Glutamatergic neuron (in vitro differentiated cells): ENCODE measurements at regions not wholly inside any gene's neighbourhood (a gene's known extent, or its start where the extent isn't known, plus 50 kb on each side); places are given as distances from the start of the nearest gene placed in this dataset.
A peak's percentile ranks its signal among the peaks of the same experiment; 100 is the strongest.

ENCODE experiments used
- DNase-seq: peaks from one replicate; pipeline ENCODE4 v3.0.0; 2022
- H3K27ac Mint-ChIP-seq: one replicate; pipeline ENCODE4 v1.8.0; 2020; ENCODE audit warnings: mild to moderate bottlenecking, mixed read lengths, inconsistent platforms; ENCODE audit not compliant: unreplicated experiment
- H3K27me3 Mint-ChIP-seq: one replicate; pipeline ENCODE4 v1.8.0; 2020; ENCODE audit warnings: mild to moderate bottlenecking, moderate library complexity, mixed read lengths, inconsistent platforms; ENCODE audit not compliant: unreplicated experiment
- H3K36me3 Mint-ChIP-seq: one replicate; pipeline ENCODE4 v1.8.0; 2020; ENCODE audit warnings: mild to moderate bottlenecking, mixed read lengths, inconsistent platforms; ENCODE audit not compliant: unreplicated experiment
- H3K4me1 Mint-ChIP-seq: one replicate; pipeline ENCODE4 v1.8.0; 2020; ENCODE audit warnings: mild to moderate bottlenecking, low read depth, mixed read lengths, inconsistent platforms; ENCODE audit not compliant: unreplicated experiment
- H3K4me3 Mint-ChIP-seq: one replicate; pipeline ENCODE4 v1.8.0; 2020; ENCODE audit warnings: mild to moderate bottlenecking, mixed read lengths, inconsistent platforms; ENCODE audit not compliant: unreplicated experiment
- H3K9me3 Mint-ChIP-seq: one replicate; pipeline ENCODE4 v1.8.0; 2020; ENCODE audit warnings: mild to moderate bottlenecking, moderate library complexity, mixed read lengths, inconsistent platforms; ENCODE audit not compliant: unreplicated experiment
- TF ChIP-seq, protein P1 (sequence below): fragments of 200-600 bp; sonication (generic); IDR thresholded peaks from one replicate; pipeline ENCODE4 v1.5.0; 2021; ENCODE audit not compliant: partially characterized antibody, unreplicated experiment

GRCh38 chr18:40524881-40525280 lies 1430.2 kb upstream of the PIK3C3 start:
- Mint-ChIP-seq H3K4me3 (no peak overlapping the region), H3K36me3 (no peaks in the 10 kb centered on the region), H3K4me1 (no peaks in the 10 kb centered on the region)

DNA sequence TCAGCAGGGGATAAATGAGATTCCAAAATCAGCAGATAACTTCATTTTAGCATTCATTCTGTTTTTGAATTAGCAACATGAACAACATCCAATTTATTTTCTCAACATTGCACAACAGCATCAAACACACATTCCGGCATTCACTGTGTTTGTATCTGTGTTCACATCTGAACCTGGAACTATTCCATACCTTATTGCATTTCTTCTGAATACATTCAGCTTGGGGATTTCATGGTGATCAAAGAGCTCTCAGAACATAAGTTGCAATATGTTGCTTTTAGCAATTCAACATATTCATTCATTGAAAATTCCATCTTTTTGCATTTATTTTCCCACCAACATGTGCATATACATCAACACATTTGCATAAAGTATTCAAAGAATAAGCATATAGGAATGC lies 1431.7 kb upstream of the PIK3C3 start:
- Mint-ChIP-seq H3K4me3 (no peak overlapping the region), H3K9me3 (no peaks in the 10 kb centered on the region), H3K27me3 (no peaks in the 10 kb centered on the region), H3K4me1 (no peaks in the 10 kb centered on the region), H3K27ac (no peak overlapping the region), H3K36me3 (no peaks in the 10 kb centered on the region)
- no peak for DNase-seq
- TF ChIP-seq, protein P1, sequence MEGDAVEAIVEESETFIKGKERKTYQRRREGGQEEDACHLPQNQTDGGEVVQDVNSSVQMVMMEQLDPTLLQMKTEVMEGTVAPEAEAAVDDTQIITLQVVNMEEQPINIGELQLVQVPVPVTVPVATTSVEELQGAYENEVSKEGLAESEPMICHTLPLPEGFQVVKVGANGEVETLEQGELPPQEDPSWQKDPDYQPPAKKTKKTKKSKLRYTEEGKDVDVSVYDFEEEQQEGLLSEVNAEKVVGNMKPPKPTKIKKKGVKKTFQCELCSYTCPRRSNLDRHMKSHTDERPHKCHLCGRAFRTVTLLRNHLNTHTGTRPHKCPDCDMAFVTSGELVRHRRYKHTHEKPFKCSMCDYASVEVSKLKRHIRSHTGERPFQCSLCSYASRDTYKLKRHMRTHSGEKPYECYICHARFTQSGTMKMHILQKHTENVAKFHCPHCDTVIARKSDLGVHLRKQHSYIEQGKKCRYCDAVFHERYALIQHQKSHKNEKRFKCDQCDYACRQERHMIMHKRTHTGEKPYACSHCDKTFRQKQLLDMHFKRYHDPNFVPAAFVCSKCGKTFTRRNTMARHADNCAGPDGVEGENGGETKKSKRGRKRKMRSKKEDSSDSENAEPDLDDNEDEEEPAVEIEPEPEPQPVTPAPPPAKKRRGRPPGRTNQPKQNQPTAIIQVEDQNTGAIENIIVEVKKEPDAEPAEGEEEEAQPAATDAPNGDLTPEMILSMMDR: no peak

More at GRCh38 chr18:40524881-40525280, 1430.2 kb upstream of the PIK3C3 start:
- DNase-seq: no peak
- no peaks in the 10 kb centered on the region for H3K9me3 Mint-ChIP-seq
- TF ChIP-seq, protein P1: no peak
- H3K27ac Mint-ChIP-seq: no peak overlapping the region
- no peaks in the 10 kb centered on the region for H3K27me3 Mint-ChIP-seq

GRCh38 chr18:40501026-40501425 lies 1454.0 kb upstream of the PIK3C3 start:
- H3K27ac Mint-ChIP-seq: no peak overlapping the region

GRCh38 chr18:40494603-40495002 lies 1460.4 kb upstream of the PIK3C3 start:
- no peak overlapping the region for H3K27ac Mint-ChIP-seq
- no peaks in the 10 kb centered on the region for H3K36me3 Mint-ChIP-seq
- H3K27me3 Mint-ChIP-seq: no peaks in the 10 kb centered on the region
- peak overlapping the region; percentile 32 for H3K4me3 Mint-ChIP-seq
- TF ChIP-seq, protein P1: no peak
- H3K4me1 Mint-ChIP-seq: no peaks in the 10 kb centered on the region
- no peaks in the 10 kb centered on the region for H3K9me3 Mint-ChIP-seq
- no peak for DNase-seq

More at GRCh38 chr18:40501026-40501425, 1454.0 kb upstream of the PIK3C3 start:
- Mint-ChIP-seq H3K4me3 (no peak overlapping the region), H3K9me3 (peaks cover 1% of the 10 kb centered on the region), H3K4me1 (no peaks in the 10 kb centered on the region), H3K27me3 (no peaks in the 10 kb centered on the region), H3K36me3 (no peaks in the 10 kb centered on the region)
- DNase-seq: no peak
- TF ChIP-seq, protein P1: no peak

GRCh38 chr18:40493316-40493715 lies 1461.7 kb upstream of the PIK3C3 start:
- TF ChIP-seq, protein P1: no peak
- H3K27ac Mint-ChIP-seq: no peak overlapping the region
- H3K36me3 Mint-ChIP-seq: no peaks in the 10 kb centered on the region
- H3K27me3 Mint-ChIP-seq: no peaks in the 10 kb centered on the region
- DNase-seq: no peak
- H3K4me3 Mint-ChIP-seq: no peak overlapping the region
- H3K9me3 Mint-ChIP-seq: no peaks in the 10 kb centered on the region
- H3K4me1 Mint-ChIP-seq: no peaks in the 10 kb centered on the region
